T-helper 2 cell treated with Interferon-gamma antibody and Interleukin-4, amounts not matched to agents 100 ng/mL and 5 ng/mL, for 36 hours (primary cell): ENCODE measurements at regions not wholly inside any gene's neighbourhood (a gene's known extent, or its start where the extent isn't known, plus 50 kb on each side); places are given as distances from the start of the nearest gene placed in this dataset.

ENCODE experiments used
- intact Hi-C: fragments of 100-400 bp; cut with micrococcal nuclease; formaldehyde crosslinking; loops from one replicate; pipeline ENCODE4 v1.15.1; 2023

GRCh38 chr2:126448611-126449010 is 207.3 kb upstream of the GYPC start:
- intact Hi-C loops = no loop called here

GRCh38 chr2:126449677-126450076 is 206.3 kb upstream of the GYPC start:
- intact Hi-C loops = no loop called here

- intact Hi-C loops = no loop called here
Observed at GRCh38 chr2:126463892-126464674, 191.9 kb upstream of the GYPC start.

GRCh38 chr2:126467367-126468054 is 188.4 kb upstream of the GYPC start:
- intact Hi-C loops = no loop called here

- intact Hi-C loops = no loop called here
Observed at GRCh38 chr2:126475031-126475430, 180.9 kb upstream of the GYPC start.

GRCh38 chr2:126476691-126477090 is 179.3 kb upstream of the GYPC start:
- intact Hi-C loops = no loop called here

GRCh38 chr2:126480033-126480432 is 175.9 kb upstream of the GYPC start:
- intact Hi-C loops = no loop called here

GRCh38 chr2:126482582-126483464 is 173.1 kb upstream of the GYPC start:
- intact Hi-C loops = no loop called here

- intact Hi-C loops = no loop called here
Observed at GRCh38 chr2:126494593-126494992, 161.4 kb upstream of the GYPC start.

- intact Hi-C loops = no loop called here
Observed at GRCh38 chr2:126495189-126495588, 160.8 kb upstream of the GYPC start.

GRCh38 chr2:126496493-126496892 is 159.5 kb upstream of the GYPC start:
- intact Hi-C loops = no loop called here

GRCh38 chr2:126503476-126503875 is 152.5 kb upstream of the GYPC start:
- intact Hi-C loops = no loop called here

GRCh38 chr2:126504949-126505348 is 151.0 kb upstream of the GYPC start:
- intact Hi-C loops = no loop called here

- intact Hi-C loops = no loop called here
Observed at GRCh38 chr2:126506786-126507185, 149.2 kb upstream of the GYPC start.

- intact Hi-C loops = no loop called here
Observed at GRCh38 chr2:126507425-126507911, 148.5 kb upstream of the GYPC start.

- intact Hi-C loops = no loop called here
Observed at GRCh38 chr2:126510356-126510755, 145.6 kb upstream of the GYPC start.

- intact Hi-C loops = no loop called here
Observed at GRCh38 chr2:126510960-126511359, 145.0 kb upstream of the GYPC start.

- intact Hi-C loops = no loop called here
Observed at GRCh38 chr2:126512026-126512425, 143.9 kb upstream of the GYPC start.

GRCh38 chr2:126513033-126513432 is 142.9 kb upstream of the GYPC start:
- intact Hi-C loops = no loop called here

GRCh38 chr2:126515471-126515870 is 140.5 kb upstream of the GYPC start:
- intact Hi-C loops = no loop called here

- intact Hi-C loops = no loop called here
Observed at GRCh38 chr2:126518196-126518595, 137.8 kb upstream of the GYPC start.
